NK-92 treated with Interleukin-12 subunit alpha and Interleukin-12 subunit beta, amount 100 ng/mL, for 24 hours (cell line): ENCODE measurements at regions not wholly inside any gene's neighbourhood (a gene's known extent, or its start where the extent isn't known, plus 50 kb on each side); places are given as distances from the start of the nearest gene placed in this dataset.

ENCODE experiments used
- DNase-seq: peaks from one replicate; lab custom pipeline; 2025; lab: John Stamatoyannopoulos, UW

- no peak for DNase-seq
Measured at GRCh38 chr6:16851758-16852157, 90.5 kb upstream of the ATXN1 start.

- no peak for DNase-seq
Measured at GRCh38 chr6:16851044-16851540, 89.8 kb upstream of the ATXN1 start.

GRCh38 chr6:16850681-16851026 is 89.4 kb upstream of the ATXN1 start:
- DNase-seq: no peak

- DNase-seq: no peak
Measured at GRCh38 chr6:16849988-16850680, 88.9 kb upstream of the ATXN1 start.

GRCh38 chr6:16849280-16849987 is 88.2 kb upstream of the ATXN1 start:
- DNase-seq: no peak

GRCh38 chr6:16846399-16846778 is 85.1 kb upstream of the ATXN1 start:
- no peak for DNase-seq

GRCh38 chr6:16844183-16844582 is 82.9 kb upstream of the ATXN1 start:
- DNase-seq: no peak

- no peak for DNase-seq
Measured at GRCh38 chr6:16842676-16843075, 81.4 kb upstream of the ATXN1 start.

- DNase-seq: no peak
Measured at GRCh38 chr6:16841241-16841640, 80.0 kb upstream of the ATXN1 start.

GRCh38 chr6:16840725-16841124 is 79.5 kb upstream of the ATXN1 start:
- DNase-seq: no peak

GRCh38 chr6:16840291-16840690 is 79.0 kb upstream of the ATXN1 start:
- DNase-seq: no peak

- no peak for DNase-seq
Measured at GRCh38 chr6:16839631-16840179, 78.4 kb upstream of the ATXN1 start.

- DNase-seq: no peak
Measured at GRCh38 chr6:16837217-16837972, 76.1 kb upstream of the ATXN1 start.

GRCh38 chr6:16836144-16836981 is 75.1 kb upstream of the ATXN1 start:
- no peak for DNase-seq

GRCh38 chr6:16834242-16834641 is 73.0 kb upstream of the ATXN1 start:
- no peak for DNase-seq

GRCh38 chr6:16832721-16833120 is 71.5 kb upstream of the ATXN1 start:
- no peak for DNase-seq

- DNase-seq: no peak
Measured at GRCh38 chr6:16832043-16832567, 70.8 kb upstream of the ATXN1 start.

- no peak for DNase-seq
Measured at GRCh38 chr6:16831136-16831535, 69.9 kb upstream of the ATXN1 start.

- DNase-seq: no peak
Measured at GRCh38 chr6:16828058-16828457, 66.8 kb upstream of the ATXN1 start.

GRCh38 chr6:16827627-16828026 is 66.4 kb upstream of the ATXN1 start:
- no peak for DNase-seq

- DNase-seq: no peak
Measured at GRCh38 chr6:16825784-16826183, 64.5 kb upstream of the ATXN1 start.
